GM18519 (cell line): ENCODE measurements at regions not wholly inside any gene's neighbourhood (a gene's known extent, or its start where the extent isn't known, plus 50 kb on each side); places are given as distances from the start of the nearest gene placed in this dataset.
A peak's percentile ranks its signal among the peaks of the same experiment; 100 is the strongest.
"Not testable (repeated sequence)": the region's sequence is repeated elsewhere in the genome, so short reads cannot be mapped to it uniquely, and the experiment has no call there.

Experiments used
- ATAC-seq: cut with Tn5 transposase; IDR thresholded peaks from one replicate; pipeline ENCODE4 v1.9.1; 2021; ENCODE audit warnings: mild to moderate bottlenecking, moderate library complexity; ENCODE audit not compliant: unreplicated experiment, low FRiP score

DNA sequence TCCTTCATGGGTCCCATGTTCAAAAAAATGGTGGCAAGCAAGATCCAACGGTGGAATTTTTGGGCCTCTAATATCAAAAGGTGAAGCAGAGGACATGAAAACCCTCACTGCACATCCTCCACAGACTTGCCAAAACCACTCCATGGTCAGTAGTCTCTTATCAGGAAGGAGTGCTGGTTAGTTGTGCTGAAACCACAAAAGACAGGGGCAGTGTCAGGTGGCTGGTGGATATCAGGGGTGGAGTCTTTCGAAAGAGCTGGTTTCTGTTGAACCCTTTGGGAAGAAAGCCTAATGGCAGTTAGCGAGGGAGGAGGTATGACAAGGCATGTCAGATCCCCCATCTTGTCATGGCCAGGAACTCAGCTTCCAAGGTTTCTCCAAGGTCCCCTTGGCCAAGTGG, 395.9 kb upstream of the CAMK1G start:
- no peak for ATAC-seq

- peak; percentile 93 for ATAC-seq
Observed at GRCh38 chr1:209190591-209191261, 392.8 kb upstream of the CAMK1G start.

DNA sequence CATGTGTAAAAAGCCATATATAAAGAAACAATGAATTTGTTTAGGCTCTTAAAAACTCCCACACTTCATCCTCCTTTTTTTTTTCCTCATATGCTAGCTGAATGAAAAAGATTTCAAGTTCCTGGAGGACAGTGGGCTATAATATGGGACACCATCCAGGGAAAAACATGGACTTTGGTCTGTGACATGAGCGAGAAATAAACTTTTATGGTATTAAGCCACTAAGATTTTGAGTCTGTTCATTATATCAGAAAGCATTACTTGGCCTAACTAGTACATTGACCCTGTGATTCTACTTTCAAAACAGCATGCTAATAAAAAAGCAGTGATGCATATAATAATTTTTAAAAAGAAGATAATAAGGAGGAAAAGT, 392.3 kb upstream of the CAMK1G start:
- no peak for ATAC-seq

DNA sequence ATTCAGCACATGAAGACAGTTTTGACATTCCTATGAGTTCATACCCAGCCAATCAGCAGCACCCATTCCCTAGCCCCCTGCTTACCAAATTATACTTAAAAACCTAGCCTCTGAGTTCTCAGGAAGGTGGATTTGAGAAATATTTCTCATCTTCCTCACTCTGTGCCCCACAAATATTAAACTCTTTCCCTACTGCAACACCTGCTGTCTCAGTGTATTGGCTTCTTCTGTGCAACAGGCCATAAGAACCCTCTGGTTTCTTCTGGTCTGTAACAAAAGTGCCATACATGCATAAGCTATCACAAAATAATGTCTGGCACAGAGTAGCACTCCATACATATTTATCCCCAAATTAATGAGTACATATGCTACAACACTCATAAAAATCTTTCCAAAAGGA, 387.4 kb upstream of the CAMK1G start:
- ATAC-seq, result no peak

DNA sequence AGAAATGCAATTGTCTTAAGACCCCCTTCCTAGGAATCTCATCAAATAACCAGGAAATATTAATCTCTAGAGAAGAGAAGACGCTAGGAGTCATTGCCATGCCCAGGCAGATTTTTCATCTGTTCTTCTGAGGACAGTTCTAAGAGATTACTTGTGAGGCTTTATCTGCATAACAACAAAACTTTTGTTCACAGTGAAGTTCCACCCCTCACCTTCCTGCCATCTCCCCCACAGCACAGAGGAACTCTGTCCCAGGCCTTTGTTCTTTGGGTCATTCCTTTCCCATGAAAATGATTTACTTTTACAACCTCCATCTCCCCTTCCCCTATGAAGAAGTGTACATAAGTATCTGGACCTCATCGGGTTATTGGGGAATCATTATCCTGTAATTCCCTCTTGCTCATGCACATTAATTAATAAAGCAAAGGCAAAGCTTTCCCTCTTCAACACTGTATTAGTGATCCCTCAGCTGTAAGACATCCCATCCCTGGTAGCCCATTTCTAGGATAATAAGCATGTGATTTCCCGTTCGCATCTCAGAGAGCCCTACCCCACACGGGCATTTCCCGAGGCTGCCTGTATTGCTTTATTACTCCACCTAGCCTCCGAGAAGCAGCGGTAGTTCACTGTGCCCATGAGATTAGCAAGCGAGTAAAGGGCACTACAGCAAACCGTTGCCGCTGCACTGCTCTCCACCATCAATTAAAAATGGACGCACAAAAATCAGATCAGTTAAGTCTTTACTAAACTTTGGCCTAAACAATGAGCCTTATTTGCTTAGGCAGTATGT, 384.4 kb upstream of the CAMK1G start:
- no peak for ATAC-seq

DNA sequence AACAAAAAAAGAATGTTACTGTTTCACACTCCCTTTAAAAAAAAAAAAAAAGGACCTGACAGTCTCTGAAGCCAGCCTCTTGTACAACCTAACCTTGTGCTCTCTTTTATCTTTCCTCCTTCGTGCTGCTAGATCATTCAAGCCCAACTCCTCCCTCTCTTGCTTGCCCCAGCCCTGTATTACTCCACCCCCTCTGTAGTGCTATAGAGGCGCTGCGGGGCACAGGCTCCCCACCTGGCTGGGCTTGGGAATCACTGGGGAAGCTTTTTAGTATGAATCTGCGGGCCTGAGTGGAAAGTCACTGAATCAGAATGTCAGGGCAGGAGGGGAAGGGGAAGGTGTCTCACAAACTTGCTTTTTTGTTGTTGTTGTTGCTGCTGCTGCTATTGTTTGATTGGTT, 383.7 kb upstream of the CAMK1G start:
- no peak for ATAC-seq

DNA sequence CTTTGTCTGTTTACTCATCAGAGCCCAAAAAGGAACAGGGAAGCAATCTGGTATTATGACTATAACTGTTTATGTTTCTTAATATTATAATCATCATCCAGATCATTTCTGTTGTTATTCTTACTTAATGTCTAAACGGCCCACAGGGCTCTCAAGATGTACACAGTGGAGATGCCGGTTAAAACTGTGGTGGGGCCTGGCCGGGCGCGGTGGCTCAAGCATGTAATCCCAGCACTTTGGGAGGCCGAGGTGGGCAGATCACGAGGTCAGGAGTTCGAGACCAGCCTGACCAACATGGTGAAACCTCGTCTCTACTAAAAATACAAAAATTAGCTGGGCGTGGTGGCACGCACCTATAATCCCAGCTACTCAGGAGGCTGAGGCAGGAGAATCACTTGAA, 381.2 kb upstream of the CAMK1G start:
- not testable (repeated sequence) for ATAC-seq

DNA sequence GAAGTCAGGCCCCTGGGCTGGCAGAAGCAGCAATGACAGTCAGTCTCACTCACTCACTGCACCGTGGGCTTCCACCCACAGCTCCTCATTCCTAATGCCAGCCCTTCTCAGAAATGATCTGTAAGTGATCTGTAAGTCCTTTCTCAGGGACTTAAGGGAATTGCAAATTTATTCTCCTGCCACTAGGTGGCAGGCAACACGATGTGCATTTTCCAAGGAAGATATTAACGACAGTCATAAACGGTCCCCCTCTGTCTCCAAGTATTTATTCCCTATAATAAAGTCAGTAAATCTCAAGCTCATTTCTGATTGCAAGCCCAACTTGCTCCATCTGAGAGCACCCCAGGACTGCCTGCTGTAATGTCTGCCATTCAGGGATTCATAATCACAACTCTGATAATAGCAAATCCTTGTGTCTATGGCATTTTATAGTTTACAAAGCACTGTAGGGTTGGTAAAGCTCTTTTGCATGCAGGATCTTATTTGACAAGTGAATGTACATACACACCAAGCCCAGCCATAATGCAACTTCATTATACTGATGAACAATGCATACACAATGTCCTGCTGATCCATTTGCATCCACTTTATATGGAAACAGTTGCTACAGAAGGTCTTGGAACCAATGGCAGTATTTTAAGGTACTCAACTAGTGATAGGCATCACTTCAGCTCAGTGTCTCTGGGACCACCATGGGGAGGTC, 380.5 kb upstream of the CAMK1G start:
- no peak for ATAC-seq

DNA sequence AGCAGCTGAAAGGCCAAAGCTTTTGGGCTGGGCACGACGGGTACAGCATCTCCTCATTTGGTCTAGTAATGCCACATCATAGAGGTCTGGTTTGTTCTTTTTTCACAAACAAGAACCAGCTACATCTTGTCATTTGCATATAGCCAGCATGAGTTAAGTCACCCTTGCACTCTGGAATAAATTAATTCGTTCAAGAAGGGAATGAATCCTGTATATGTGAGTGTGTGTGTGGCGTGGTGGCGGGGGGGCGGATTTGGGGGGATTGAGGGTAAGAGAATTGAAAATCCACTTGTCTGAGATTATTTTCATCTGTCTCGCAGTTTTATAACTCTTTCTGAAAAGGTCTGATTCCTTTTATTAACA, 380.0 kb upstream of the CAMK1G start:
- ATAC-seq, result no peak

- ATAC-seq, result no peak
Observed at GRCh38 chr1:209205039-209205438, 378.5 kb upstream of the CAMK1G start.

GRCh38 chr1:209207126-209207700, 376.3 kb upstream of the CAMK1G start:
- no peak for ATAC-seq

DNA sequence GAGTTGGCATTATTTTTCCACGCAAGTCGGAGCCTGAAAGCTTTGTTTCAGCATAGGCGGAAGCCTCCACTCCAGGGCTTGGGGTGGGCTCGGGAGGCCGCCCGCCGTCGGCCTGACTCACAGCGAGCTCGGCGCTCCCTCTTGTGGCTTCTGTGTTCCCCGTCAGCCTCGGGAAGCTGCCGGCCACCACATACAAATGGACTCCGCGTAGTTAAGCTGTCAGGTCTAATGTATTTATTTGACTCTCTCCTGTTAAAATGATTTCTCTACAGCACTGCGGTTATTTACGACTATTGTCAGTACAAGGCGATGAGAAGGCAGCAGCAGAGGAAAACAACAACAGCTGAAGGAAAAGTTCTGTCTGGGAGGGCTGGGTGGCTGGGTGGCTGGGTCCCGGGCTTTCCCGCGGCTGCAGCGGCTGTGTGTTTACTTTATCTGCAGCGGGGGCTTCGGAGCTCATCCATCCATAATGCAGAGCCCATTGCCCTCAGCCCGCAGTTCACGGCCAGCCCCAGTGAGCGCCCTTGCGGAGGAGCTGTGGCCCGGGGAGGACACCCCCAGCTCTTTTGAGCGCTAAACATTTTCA, 375.7 kb upstream of the CAMK1G start:
- ATAC-seq, result peak; percentile 87

DNA sequence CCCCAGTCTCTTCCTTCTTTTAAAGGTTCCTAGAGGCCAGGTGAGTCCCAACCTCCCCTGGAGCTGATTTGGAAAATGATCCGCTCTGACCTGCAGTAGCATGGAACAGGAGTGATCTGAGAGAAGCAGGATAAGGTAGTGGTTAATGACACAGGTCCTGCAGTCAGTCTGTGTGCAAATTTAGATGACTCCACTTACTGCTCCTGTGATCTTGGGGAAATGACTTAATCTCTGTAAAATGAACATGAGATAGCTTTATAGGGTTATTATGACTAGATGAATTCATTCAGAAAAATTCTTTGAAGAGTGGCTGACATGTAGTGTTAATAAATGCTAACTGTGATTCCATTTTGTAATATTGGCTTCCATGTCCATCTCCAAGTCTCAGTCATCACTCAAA, 374.9 kb upstream of the CAMK1G start:
- ATAC-seq, result no peak

GRCh38 chr1:209213989-209214388, 369.5 kb upstream of the CAMK1G start:
- ATAC-seq, result no peak

DNA sequence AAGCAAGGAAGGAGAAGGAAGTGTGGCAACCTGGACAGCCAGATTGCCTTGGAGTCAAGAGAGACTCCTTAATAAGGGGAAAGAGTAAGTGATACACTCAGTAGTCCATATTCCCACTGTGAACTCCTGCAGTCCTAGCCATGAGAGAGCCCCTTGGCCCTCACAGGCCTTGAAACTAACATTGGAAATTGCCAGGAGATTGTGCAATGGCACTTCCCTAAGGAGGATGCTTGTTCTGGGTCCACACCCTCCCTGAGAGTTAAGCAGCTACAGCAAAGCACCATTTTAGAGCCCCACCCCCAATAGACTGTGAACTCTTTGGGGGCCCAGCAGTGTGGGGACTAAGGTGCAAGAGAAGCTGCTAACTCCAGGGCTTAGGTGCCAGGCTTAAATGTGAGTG, 367.7 kb upstream of the CAMK1G start:
- ATAC-seq, result no peak

DNA sequence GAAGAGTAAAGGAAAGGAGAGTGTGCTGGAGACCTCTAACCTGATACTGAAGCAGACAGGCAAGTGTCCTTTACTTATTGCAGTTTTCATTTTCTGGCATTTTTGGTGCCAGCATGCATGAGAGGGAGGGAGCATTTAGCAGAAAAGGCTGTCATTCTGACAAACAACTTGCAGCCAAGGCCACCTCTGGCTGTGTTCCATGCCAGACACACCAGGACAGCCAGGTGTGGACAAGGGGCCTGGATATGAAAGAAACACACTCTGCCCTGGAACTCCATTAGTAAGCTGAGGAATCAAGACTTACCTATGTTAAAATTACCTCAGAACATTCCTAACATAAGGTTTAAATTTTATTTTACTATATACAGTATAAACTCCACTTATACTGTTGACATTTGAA, 365.4 kb upstream of the CAMK1G start:
- ATAC-seq, result no peak

DNA sequence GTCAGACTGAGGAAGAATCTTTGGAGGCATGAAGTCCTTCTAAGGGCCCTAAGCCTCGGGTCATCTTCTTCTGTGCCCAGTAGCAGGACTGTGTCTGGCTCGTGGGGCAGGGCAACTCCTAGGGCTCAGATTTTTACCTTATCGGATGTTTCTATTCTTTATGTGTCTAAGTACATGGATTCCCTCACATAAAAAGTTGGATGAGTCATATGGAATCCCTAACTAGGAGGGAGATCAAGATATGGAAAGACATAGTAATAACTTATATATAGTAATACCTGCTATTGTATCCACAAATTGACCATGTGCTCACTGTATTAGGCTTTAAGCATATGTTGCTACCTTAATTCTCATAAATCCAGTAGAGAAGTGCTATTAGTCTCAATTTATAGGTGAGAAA, 364.5 kb upstream of the CAMK1G start:
- no peak for ATAC-seq

DNA sequence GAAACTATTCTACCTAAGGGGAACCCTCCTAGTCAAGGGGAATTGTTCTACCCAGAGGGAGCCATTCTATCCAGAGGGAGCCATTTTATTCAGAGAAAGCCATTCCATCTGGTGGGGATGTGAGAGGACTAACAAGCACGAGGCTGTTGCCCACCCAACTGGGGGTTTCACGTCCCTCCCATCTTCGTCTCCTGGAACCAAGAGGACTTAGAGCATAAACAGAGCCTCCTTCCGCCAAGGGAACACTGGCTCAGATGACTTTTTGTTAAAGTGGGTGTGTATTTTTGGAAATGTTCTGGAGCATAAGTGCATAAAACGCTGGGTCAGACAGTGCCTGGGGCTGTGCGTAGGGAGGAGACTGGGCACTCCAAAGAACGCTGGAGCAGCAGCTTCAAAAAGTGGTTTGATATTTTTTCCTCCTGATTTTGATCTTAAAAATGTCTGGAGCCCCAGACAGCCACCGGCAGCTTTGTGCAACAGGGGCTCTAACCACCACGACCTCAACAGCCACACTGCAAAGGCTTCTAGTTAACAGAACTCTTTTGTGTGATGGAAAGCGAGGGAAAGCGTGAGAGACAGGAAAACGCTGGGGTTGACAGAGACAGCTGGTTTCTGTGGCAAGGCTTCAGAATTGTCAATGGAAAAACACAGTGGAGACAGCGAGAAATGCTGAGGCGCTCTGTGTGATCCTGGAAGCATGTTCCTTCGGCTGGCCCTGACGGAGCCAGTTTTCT, 363.6 kb upstream of the CAMK1G start:
- ATAC-seq, result no peak

DNA sequence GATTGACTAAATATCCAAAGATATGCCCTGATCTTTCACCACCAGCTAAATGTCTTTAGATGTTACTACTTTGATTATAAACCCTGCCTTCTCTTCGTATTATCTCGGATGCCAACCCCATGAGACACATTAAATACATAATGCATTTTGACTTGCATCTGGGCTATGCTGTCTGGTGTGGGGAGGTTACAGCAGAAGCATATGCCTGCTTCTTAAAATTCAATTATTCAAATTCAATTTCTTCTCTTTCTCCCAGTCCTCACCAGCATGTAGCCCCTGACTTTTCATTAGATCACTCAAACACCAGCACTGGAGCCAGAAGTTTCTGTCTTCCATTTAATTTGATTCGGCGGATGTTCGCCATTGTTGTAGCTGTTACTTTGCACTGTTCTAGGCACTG, 360.7 kb upstream of the CAMK1G start:
- ATAC-seq, result no peak

DNA sequence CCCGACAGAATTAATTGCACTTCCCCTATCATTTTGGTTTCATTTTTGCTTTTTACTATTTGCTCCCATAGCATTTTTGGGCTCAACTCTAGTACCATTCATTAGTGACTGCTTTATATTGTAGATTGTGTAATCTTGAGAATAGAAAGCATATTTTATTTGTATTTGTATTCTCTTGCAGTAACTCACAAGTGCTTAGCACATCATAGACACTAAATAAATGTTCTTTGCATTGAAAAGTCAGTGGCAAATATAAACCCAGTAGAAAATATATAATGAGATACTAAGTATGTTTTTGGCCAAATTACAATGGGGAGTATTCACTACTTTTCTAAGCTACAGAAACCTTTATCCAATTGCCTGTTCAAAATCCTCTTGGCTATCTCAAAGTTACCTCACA, 359.7 kb upstream of the CAMK1G start:
- ATAC-seq, result no peak
